NB4 (cell line): ENCODE measurements at regions not wholly inside any gene's neighbourhood (a gene's known extent, or its start where the extent isn't known, plus 50 kb on each side); places are given as distances from the start of the nearest gene placed in this dataset.

Source experiments
- DNase-seq: peaks from one replicate; pipeline ENCODE4 v3.0.0; 2010; ENCODE audit warnings: low read depth
- H3K4me3 ChIP-seq: one replicate; pipeline ENCODE4 v1.5.1; 2011; ENCODE audit warnings: mild to moderate bottlenecking, low read depth, low read length, moderate library complexity
- MYC ChIP-seq: IDR thresholded peaks from 2 replicates; pipeline ENCODE4 v1.6.1; 2011; ENCODE audit warnings: low read depth, low read length
- POLR2A ChIP-seq: IDR thresholded peaks from 2 replicates; pipeline ENCODE4 v1.6.1; 2011; ENCODE audit warnings: mild to moderate bottlenecking; ENCODE audit not compliant: insufficient read length; ENCODE audit errors: extremely low read depth
- TF ChIP-seq, protein P1 (sequence below): IDR thresholded peaks from one replicate; pipeline ENCODE4 v1.5.1; 2012; ENCODE audit warnings: low read depth, low read length
- TF ChIP-seq, protein P2 (sequence below): IDR thresholded peaks from 2 replicates; pipeline ENCODE4 v1.6.1; 2011; ENCODE audit warnings: low read depth, low read length

DNA sequence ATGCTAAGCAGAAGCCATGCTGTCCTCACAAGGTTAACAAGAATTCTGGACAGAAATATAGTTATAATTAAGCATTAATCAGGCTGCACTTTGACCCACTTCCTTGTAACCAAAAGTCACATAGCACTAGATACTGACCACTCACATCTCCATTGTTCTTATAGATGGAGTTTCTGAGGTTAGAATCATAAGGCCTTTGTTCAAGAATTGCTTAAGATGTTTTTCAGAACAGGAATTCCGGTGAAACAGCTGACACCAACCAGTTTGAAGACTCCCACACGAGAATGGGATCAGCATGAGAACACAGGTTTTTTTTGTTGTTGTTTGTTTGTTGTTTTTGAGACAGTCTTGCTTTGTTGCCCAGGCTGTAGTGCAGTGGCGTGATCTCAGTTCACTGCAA lies 488.3 kb upstream of the NRP1 start:
- no peak for DNase-seq
- TF ChIP-seq, protein P1, sequence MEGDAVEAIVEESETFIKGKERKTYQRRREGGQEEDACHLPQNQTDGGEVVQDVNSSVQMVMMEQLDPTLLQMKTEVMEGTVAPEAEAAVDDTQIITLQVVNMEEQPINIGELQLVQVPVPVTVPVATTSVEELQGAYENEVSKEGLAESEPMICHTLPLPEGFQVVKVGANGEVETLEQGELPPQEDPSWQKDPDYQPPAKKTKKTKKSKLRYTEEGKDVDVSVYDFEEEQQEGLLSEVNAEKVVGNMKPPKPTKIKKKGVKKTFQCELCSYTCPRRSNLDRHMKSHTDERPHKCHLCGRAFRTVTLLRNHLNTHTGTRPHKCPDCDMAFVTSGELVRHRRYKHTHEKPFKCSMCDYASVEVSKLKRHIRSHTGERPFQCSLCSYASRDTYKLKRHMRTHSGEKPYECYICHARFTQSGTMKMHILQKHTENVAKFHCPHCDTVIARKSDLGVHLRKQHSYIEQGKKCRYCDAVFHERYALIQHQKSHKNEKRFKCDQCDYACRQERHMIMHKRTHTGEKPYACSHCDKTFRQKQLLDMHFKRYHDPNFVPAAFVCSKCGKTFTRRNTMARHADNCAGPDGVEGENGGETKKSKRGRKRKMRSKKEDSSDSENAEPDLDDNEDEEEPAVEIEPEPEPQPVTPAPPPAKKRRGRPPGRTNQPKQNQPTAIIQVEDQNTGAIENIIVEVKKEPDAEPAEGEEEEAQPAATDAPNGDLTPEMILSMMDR, result no peak
- TF ChIP-seq MYC (no peak), POLR2A (no peak)
- TF ChIP-seq, protein P2, sequence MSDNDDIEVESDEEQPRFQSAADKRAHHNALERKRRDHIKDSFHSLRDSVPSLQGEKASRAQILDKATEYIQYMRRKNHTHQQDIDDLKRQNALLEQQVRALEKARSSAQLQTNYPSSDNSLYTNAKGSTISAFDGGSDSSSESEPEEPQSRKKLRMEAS, result no peak
- no peak overlapping the region for H3K4me3 ChIP-seq

DNA sequence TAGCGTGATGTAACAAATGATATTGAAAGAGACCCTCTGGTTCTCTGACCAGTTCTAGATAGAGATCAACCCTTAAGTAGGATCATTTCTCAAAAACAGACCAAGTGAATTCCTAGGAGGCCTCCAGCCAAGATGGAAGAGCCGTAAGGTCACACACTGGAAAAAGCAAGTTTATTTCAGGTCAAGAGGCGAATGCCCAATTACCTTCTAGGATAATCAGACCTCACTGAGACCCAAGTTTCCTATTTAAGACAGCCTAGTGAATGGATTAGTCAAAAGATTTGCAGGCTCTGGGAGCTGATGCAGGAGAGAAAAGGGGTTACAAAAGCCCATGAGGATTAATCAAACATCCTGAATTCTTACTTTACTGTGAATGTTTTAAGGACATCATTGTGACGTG lies 486.1 kb upstream of the NRP1 start:
- no peak for DNase-seq
- H3K4me3 ChIP-seq, result no peak overlapping the region
- no peak for TF ChIP-seq MYC
- TF ChIP-seq, protein P2, result no peak
- TF ChIP-seq POLR2A, result no peak
- TF ChIP-seq, protein P1, result no peak

DNA sequence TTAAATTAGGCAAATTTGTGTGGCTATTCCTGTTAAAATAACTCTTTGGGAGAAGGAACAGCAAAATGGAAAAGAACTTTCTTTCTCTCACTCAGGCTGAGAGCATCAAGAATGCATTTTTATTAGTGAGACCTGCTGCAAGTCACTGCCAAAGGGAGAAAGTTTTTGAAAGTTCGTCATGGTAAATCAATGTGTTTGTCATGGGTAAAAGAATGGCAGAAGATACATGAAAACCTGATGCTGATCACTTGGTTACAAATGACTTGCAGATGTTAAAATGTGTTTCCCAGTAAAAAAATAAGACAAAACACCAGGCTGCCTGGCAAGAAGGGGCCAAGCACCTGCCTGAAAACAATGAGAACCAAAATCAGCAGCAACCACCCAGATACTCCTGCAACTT lies 484.7 kb upstream of the NRP1 start:
- no peak for DNase-seq
- no peak for TF ChIP-seq MYC
- no peak for TF ChIP-seq POLR2A
- TF ChIP-seq, protein P2, result no peak
- TF ChIP-seq, protein P1, result no peak
- no peak overlapping the region for H3K4me3 ChIP-seq

DNA sequence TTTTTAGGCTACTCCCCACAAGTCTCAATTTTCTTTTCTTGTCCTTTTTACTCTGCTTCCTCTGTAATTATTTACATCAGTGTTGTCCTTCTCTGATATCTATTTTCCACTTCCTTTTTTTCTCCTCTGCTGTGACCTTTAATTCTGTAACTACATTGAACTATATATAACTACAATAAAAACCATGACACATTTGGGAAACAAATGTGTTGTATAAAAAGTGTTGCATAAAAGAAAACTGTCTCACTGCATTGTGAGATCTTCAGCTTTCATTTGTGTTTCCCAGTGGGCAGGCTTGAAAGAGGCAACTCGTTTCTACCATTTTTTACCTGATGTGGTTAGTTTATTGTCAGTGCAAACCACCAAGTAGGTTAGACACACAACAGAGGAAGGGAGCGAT lies 483.9 kb upstream of the NRP1 start:
- peak; percentile 2 for DNase-seq
- TF ChIP-seq, protein P1, result no peak
- TF ChIP-seq MYC, result no peak
- TF ChIP-seq, protein P2, result no peak
- no peak for TF ChIP-seq POLR2A
- no peak overlapping the region for H3K4me3 ChIP-seq

DNA sequence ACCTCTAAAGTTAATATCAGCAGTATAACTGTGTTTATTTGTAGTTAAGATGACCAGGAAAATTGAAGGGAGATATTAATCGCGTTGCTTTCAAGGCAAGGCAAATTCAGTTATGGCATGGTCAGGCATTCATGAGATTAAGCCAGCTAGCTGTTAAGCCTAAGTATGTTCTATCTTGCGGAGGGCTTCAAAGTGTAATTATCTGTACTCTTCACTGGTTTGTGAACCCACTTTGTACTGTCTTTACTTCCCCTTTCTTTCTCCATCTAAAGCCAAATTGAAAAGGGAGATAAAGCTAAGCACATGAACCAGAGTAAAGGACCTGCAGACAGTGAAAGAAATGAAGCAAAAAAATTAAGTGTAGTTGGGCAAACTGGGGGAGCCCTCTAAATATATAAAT lies 483.1 kb upstream of the NRP1 start:
- DNase-seq, result no peak
- TF ChIP-seq, protein P2, result no peak
- TF ChIP-seq, protein P1, result no peak
- no peak for TF ChIP-seq MYC
- TF ChIP-seq POLR2A, result no peak
- no peak overlapping the region for H3K4me3 ChIP-seq

DNA sequence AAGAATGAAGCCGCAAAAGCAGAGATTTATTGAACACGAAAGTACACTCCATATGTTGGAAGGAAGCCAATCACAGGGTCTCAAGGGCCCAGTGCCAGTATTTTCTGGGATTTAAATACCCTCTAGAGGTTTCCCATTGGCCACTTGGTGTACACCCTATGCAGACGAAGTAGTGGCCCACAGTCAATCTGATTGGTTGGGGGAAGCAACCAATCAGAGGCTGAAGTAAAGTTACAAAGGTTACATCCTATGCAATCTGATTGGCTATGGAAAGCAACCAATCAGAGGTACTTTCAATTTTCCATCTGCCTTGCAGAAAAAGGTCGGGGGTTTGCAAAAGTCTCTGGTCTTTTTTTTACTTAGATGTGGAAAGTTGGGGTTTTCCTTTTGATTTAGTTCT lies 481.3 kb upstream of the NRP1 start:
- no peak for DNase-seq
- no peak overlapping the region for H3K4me3 ChIP-seq
- TF ChIP-seq, protein P2, result no peak
- TF ChIP-seq, protein P1, result no peak
- TF ChIP-seq MYC, result no peak
- no peak for TF ChIP-seq POLR2A
